Brain microvascular endothelial cell (primary cell): ENCODE measurements at regions not wholly inside any gene's neighbourhood (a gene's known extent, or its start where the extent isn't known, plus 50 kb on each side); places are given as distances from the start of the nearest gene placed in this dataset.

Experiments
- DNase-seq: peaks from one replicate; pipeline ENCODE4 v3.0.0-alpha.2; 2020
- H3K27ac ChIP-seq: fragments of 250-450 bp; sonication (Bioruptor Pico); 2 replicates; pipeline ENCODE4 v1.5.1; 2020; ENCODE audit warnings: mild to moderate bottlenecking, moderate library complexity
- H3K27me3 ChIP-seq: fragments of 250-450 bp; sonication (Bioruptor Pico); replicated peaks from 2 replicates; pipeline ENCODE4 v1.5.1; 2020; ENCODE audit warnings: mild to moderate bottlenecking
- H3K36me3 ChIP-seq: fragments of 250-450 bp; sonication (Bioruptor Pico); replicated peaks from 2 replicates; pipeline ENCODE4 v1.5.1; 2020; ENCODE audit warnings: mild to moderate bottlenecking
- H3K4me3 ChIP-seq: 2 replicates; pipeline ENCODE4 v1.5.1; 2011; ENCODE audit warnings: low read depth, mild to moderate bottlenecking, control low read depth, low read length, moderate library complexity
- in situ Hi-C: cut with HindIII; loops from 2 replicates; pipeline ENCODE4 v1.10.0; 2017; ENCODE audit warnings: low sequenced_read_pairs, low pct_ligation_motif_present
- TF ChIP-seq, protein P1 (sequence below): IDR thresholded peaks from 2 replicates; pipeline ENCODE4 v1.5.1; 2011; ENCODE audit warnings: low read depth, mild to moderate bottlenecking, moderate library complexity, low read length, control low read depth, inconsistent platforms; ENCODE audit errors: missing control alignments

DNA sequence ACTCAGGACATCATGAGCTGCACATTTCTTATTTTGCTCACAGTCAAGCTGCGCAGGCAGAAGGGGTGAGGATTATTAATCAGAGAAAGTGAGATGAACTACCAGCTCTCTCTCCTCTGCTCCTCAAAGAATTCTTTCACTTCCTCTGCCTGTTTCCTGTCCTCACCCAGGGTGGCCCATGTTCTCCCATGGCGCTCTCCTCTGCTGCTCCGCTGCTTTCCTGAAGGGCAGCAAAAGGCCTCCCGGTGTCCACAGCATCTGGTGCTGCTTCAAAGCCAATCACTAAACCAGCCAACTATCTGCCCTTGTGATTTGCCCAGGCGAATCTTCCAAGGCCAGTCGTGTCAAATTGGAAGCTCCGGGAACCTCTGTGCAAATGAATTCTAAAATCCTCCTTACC lies 324.2 kb downstream of the TPBG start:
- DNase-seq, result no peak
- H3K36me3 ChIP-seq, result no peaks in the 10 kb centered on the region
- in situ Hi-C loops, result no loop called here

DNA sequence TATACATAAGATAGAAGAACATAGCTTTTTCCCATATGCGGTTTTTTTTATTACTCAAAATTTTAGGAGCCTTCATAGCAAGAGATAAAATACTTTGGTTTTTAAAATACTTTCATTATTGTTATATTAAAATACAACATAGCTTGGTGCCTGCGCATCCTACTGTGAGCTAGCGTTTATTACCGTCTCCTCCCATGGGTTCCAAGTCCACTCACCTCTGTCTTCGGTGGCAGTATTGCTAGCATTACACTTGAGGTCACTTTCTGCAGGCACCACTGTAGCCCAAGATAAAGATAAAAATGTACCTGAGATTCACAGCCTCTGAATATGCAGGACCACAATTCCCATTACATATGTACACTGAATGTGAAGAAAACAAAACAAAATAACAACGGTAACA lies 326.7 kb downstream of the TPBG start:
- Histone ChIP-seq H3K36me3 (no peaks in the 10 kb centered on the region), H3K4me3 (no peak overlapping the region), H3K27me3 (no peaks in the 10 kb centered on the region), H3K27ac (no peak overlapping the region)
- in situ Hi-C loops, result no loop called here
- no peak for DNase-seq
- TF ChIP-seq, protein P1, sequence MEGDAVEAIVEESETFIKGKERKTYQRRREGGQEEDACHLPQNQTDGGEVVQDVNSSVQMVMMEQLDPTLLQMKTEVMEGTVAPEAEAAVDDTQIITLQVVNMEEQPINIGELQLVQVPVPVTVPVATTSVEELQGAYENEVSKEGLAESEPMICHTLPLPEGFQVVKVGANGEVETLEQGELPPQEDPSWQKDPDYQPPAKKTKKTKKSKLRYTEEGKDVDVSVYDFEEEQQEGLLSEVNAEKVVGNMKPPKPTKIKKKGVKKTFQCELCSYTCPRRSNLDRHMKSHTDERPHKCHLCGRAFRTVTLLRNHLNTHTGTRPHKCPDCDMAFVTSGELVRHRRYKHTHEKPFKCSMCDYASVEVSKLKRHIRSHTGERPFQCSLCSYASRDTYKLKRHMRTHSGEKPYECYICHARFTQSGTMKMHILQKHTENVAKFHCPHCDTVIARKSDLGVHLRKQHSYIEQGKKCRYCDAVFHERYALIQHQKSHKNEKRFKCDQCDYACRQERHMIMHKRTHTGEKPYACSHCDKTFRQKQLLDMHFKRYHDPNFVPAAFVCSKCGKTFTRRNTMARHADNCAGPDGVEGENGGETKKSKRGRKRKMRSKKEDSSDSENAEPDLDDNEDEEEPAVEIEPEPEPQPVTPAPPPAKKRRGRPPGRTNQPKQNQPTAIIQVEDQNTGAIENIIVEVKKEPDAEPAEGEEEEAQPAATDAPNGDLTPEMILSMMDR, result no peak

More for the DNA sequence above, 324.2 kb downstream of the TPBG start:
- TF ChIP-seq, protein P1, result no peak
- Histone ChIP-seq H3K27ac (no peak overlapping the region), H3K4me3 (no peak overlapping the region), H3K27me3 (no peaks in the 10 kb centered on the region)

DNA sequence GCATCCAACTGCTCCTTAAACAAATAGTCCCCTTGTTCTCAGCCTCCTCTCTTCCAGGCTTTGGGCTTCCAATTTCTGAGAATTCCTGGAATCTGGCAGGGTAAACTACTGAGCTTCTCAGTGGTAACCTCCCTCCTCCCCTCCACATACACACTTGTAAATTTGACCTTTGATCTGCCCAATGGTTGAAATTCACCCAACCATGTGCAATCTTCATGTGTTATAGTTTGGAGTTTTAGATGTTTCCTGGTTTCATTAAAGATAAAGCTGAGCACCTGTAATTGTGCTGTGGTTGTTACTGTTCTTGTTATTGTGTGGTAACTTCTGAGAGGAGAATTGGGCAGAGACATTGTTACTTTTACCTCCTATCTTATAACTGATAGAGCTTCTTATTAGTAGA lies 328.4 kb downstream of the TPBG start:
- TF ChIP-seq, protein P1, result no peak

DNA sequence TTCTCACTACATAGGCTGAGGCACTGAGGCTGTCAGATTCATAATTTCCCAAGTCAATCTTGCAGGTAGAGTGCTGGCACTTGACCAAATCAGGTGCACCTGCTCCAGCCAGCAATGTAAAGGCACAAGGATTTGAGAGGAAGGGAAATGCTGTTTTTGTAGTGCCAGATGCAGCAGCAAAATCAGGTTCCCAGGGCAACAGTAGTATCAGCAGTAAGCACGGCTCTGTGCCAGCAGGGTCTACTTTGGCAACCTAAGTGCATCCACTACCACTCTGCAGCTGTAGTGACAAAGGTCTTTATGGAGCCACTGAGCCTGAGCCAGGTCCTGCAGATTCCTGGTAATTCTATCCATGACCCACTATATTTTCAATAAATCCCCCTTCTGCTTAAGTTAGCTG lies 329.5 kb downstream of the TPBG start:
- no peaks in the 10 kb centered on the region for H3K36me3 ChIP-seq
- no peak for DNase-seq
- no peak overlapping the region for H3K27ac ChIP-seq
- no peak overlapping the region for H3K4me3 ChIP-seq
- TF ChIP-seq, protein P1, result no peak
- in situ Hi-C loops, result no loop called here
- H3K27me3 ChIP-seq, result no peaks in the 10 kb centered on the region

More for the DNA sequence above, 328.4 kb downstream of the TPBG start:
- no peaks in the 10 kb centered on the region for H3K27me3 ChIP-seq
- DNase-seq, result no peak
- H3K36me3 ChIP-seq, result no peaks in the 10 kb centered on the region
- no peak overlapping the region for H3K4me3 ChIP-seq
- H3K27ac ChIP-seq, result no peak overlapping the region
- in situ Hi-C loops, result no loop called here

DNA sequence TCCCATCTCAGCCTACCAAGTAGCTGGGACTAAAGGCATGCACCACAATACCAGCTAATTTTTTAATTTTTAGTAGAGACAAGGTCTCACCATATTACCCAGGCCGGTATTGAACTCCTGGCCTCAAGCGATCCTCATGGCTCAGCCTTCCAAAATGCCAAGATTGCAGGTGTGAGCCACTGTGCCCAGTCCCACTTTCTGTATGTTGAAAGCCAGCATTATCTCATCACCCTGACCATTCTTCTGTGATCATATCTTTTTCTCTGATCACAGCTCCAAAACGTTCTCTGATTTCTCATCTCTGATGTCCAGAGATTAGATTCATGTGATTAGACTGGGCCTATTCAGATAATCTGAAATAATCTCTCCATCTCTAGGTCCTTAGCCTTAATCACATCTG lies 337.7 kb downstream of the TPBG start:
- H3K27me3 ChIP-seq, result no peaks in the 10 kb centered on the region
- in situ Hi-C loops, result no loop called here
- DNase-seq, result no peak
- H3K4me3 ChIP-seq, result no peak overlapping the region
- H3K36me3 ChIP-seq, result no peaks in the 10 kb centered on the region
- TF ChIP-seq, protein P1, result no peak
- no peak overlapping the region for H3K27ac ChIP-seq

DNA sequence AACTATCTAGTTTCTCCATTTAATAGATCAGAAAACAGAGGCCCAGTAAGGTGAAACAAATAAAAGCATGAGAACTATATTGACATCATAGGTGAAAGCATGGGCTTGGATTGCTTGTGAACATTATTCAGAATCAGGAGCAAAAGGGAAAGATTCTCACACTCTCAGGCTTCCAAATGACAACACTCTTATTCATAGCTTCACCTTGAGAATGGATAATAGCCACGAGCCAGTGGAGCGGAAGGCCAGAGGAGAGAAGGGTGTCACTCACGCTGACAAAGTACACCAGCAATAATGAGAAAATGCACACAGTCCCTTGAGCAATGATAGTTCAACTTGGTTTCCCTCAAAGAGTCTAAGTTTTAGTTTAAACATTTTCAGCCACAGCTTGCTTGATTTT lies 339.0 kb downstream of the TPBG start:
- H3K27me3 ChIP-seq, result no peaks in the 10 kb centered on the region
- no peak overlapping the region for H3K4me3 ChIP-seq
- H3K27ac ChIP-seq, result no peak overlapping the region
- TF ChIP-seq, protein P1, result no peak
- H3K36me3 ChIP-seq, result no peaks in the 10 kb centered on the region
- DNase-seq, result no peak
- in situ Hi-C loops, result no loop called here
